Neuronal stem cell (in vitro differentiated cells): ENCODE measurements at regions not wholly inside any gene's neighbourhood (a gene's known extent, or its start where the extent isn't known, plus 50 kb on each side); places are given as distances from the start of the nearest gene placed in this dataset.

ENCODE experiments used
- DNase-seq: peaks from one replicate; pipeline ENCODE4 v3.0.0-alpha.2; 2013; ENCODE audit warnings: low spot score
- H2AFZ ChIP-seq: one replicate; pipeline ENCODE4 v1.6.1; 2013; ENCODE audit warnings: mild to moderate bottlenecking, low read length, inconsistent platforms
- H2AK5ac ChIP-seq: 2 replicates; pipeline ENCODE4 v1.6.1; 2013; ENCODE audit warnings: low read depth, mild to moderate bottlenecking, inconsistent platforms, low read length, moderate library complexity, mixed read lengths
- H2BK120ac ChIP-seq: 2 replicates; pipeline ENCODE4 v1.6.1; 2013; ENCODE audit warnings: low read depth, mild to moderate bottlenecking, inconsistent platforms, low read length, moderate library complexity, mixed read lengths
- H2BK12ac ChIP-seq: one replicate; pipeline ENCODE4 v1.6.1; 2013; ENCODE audit warnings: low read length, inconsistent platforms
- H2BK15ac ChIP-seq: 2 replicates; pipeline ENCODE4 v1.6.1; 2013; ENCODE audit warnings: mild to moderate bottlenecking, low read length, inconsistent platforms, mixed read lengths
- H2BK5ac ChIP-seq: one replicate; pipeline ENCODE4 v1.6.1; 2013; ENCODE audit warnings: inconsistent platforms, mild to moderate bottlenecking, low read length, moderate library complexity
- H3K14ac ChIP-seq: one replicate; pipeline ENCODE4 v1.6.1; 2013; ENCODE audit warnings: low read length, inconsistent platforms
- H3K18ac ChIP-seq: 2 replicates; pipeline ENCODE4 v1.6.1; 2013; ENCODE audit warnings: low read length, inconsistent platforms
- H3K23ac ChIP-seq: 2 replicates; pipeline ENCODE4 v1.6.1; 2013; ENCODE audit warnings: low read depth, mild to moderate bottlenecking, mixed read lengths, low read length, inconsistent platforms; ENCODE audit not compliant: poor library complexity
- H3K27ac ChIP-seq: replicated peaks from 3 replicates; pipeline ENCODE4 v1.5.1; 2013; ENCODE audit warnings: low read length, inconsistent platforms
- H3K27me3 ChIP-seq, 3 experiments: 2 replicates each; pipeline ENCODE4 v1.6.1; 2013; ENCODE audit warnings: low read length in 3 of 3, mild to moderate bottlenecking in 2 of 3, inconsistent platforms in 1 of 3, low read depth in 1 of 3, mixed read lengths in 1 of 3, moderate library complexity in 1 of 3; ENCODE audit not compliant: control insufficient read depth in 3 of 3, insufficient read depth in 3 of 3
- H3K36me3 ChIP-seq, 2 donors: replicated peaks in 1 of 2; 2 replicates each; pipeline ENCODE4 v1.6.1; 2013; ENCODE audit warnings: low read length in 2 of 2; ENCODE audit not compliant: control insufficient read depth in 2 of 2, insufficient read depth in 2 of 2
- H3K4ac ChIP-seq: 2 replicates; pipeline ENCODE4 v1.6.1; 2013; ENCODE audit warnings: inconsistent platforms, mild to moderate bottlenecking, low read length, moderate library complexity
- H3K4me1 ChIP-seq, 2 donors: 1 replicate in 1 of 2; 2 replicates in 1 of 2; pipeline ENCODE4 v1.6.1; 2013; ENCODE audit warnings: low read length in 2 of 2, low read depth in 1 of 2; ENCODE audit not compliant: control insufficient read depth in 2 of 2, insufficient read depth in 1 of 2
- H3K4me2 ChIP-seq: one replicate; pipeline ENCODE4 v1.6.1; 2013; ENCODE audit warnings: mild to moderate bottlenecking, low read length, inconsistent platforms; ENCODE audit not compliant: insufficient read depth, poor library complexity, severe bottlenecking
- H3K4me3 ChIP-seq, 2 donors: 2 replicates each; pipeline ENCODE4 v1.5.1; 2013; ENCODE audit warnings: low read length in 2 of 2, mild to moderate bottlenecking in 2 of 2, inconsistent platforms in 1 of 2, moderate library complexity in 1 of 2
- H3K79me1 ChIP-seq: one replicate; pipeline ENCODE4 v1.6.1; 2013; ENCODE audit warnings: low read depth, mild to moderate bottlenecking, inconsistent platforms, low read length, moderate library complexity
- H3K9ac ChIP-seq: one replicate; pipeline ENCODE4 v1.6.1; 2013; ENCODE audit warnings: mild to moderate bottlenecking, low read depth, low read length, inconsistent platforms; ENCODE audit not compliant: poor library complexity
- H3K9me3 ChIP-seq, 2 donors: replicated peaks in 1 of 2; 2 replicates each; pipeline versions ENCODE3 to v1.6.1; 2013; ENCODE audit warnings: low read length in 2 of 2, mild to moderate bottlenecking in 2 of 2, inconsistent platforms in 1 of 2, low read depth in 1 of 2, mixed read lengths in 1 of 2, moderate library complexity in 1 of 2; ENCODE audit not compliant: control insufficient read depth in 2 of 2, insufficient read depth in 1 of 2
- H4K8ac ChIP-seq: one replicate; pipeline ENCODE4 v1.6.1; 2013; ENCODE audit warnings: low read depth, mild to moderate bottlenecking, inconsistent platforms, low read length, moderate library complexity
- H4K91ac ChIP-seq: one replicate; pipeline ENCODE4 v1.6.1; 2013; ENCODE audit warnings: low read length, low read depth, mild to moderate bottlenecking, inconsistent platforms; ENCODE audit not compliant: poor library complexity
- WGBS, 2 donors: extraction: QIAGEN DNeasy Blood & Tissue Kit; methylation state at CpG; one replicate each; pipeline ENCODE4 v1.1.7; 2013; ENCODE audit warnings: missing lambda C conversion rate in 2 of 2, mixed read lengths in 1 of 2; ENCODE audit not compliant: insufficient read length in 2 of 2, insufficient replicate concordance in 1 of 2; ENCODE audit errors: extremely low coverage in 2 of 2; 5-methylcytosine and 5-hydroxymethylcytosine counted together

GRCh38 chrX:12021698-12022097 lies 116.6 kb upstream of the FRMPD4 start:
- Histone ChIP-seq H2AFZ (no peak overlapping the region), H3K27ac (no peak overlapping the region), H3K23ac (no peak overlapping the region), H3K4me3 (no peak overlapping the region), H3K4me1 (no peaks in the 10 kb centered on the region), H2BK15ac (no peak overlapping the region), H3K14ac (no peak overlapping the region), H3K9me3 (no peaks in the 10 kb centered on the region), H2AK5ac (no peak overlapping the region), H3K4me2 (no peak overlapping the region), H3K9ac (no peak overlapping the region), H3K18ac (no peak overlapping the region), H3K79me1 (no peaks in the 10 kb centered on the region), H2BK5ac (no peak overlapping the region), H2BK12ac (no peak overlapping the region), H3K27me3 (no peaks in the 10 kb centered on the region), H3K36me3 (no peaks in the 10 kb centered on the region), H4K8ac (no peak overlapping the region), H2BK120ac (no peak overlapping the region), H3K4ac (no peak overlapping the region), H4K91ac (no peak overlapping the region)
- WGBS, 2 donors, result no CpG with 5 or more reads among the region's 1 CpG
- DNase-seq, result no peak

DNA sequence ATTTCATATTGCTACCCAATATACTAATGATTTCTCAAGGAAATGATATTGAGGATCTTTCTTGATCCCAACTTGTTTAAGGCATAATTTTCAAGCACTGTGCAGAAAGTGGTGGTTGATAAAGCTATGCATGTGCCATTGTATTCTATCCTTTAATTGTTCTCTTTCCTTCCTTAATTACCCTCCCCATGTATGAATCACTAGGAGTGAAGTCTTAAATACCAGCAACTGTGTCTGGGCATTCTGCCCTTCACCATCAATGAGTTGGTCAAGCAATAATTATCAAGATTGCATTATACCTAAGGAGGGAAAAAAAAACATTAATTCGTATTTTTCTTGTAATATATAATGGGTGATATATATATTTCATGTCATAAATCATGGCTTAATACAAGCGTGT lies 111.8 kb upstream of the FRMPD4 start:
- Histone ChIP-seq H3K18ac (no peak overlapping the region), H2AK5ac (no peak overlapping the region), H2BK15ac (no peak overlapping the region), H3K27me3 (peaks cover 0 to 3% (median 0%) of the 10 kb centered on the region in 3 experiments), H3K79me1 (no peaks in the 10 kb centered on the region), H3K23ac (no peak overlapping the region), H3K4me1 (no peaks in the 10 kb centered on the region), H3K36me3 (no peaks in the 10 kb centered on the region), H3K4ac (no peak overlapping the region), H4K8ac (no peak overlapping the region), H3K14ac (no peak overlapping the region), H3K9ac (no peak overlapping the region), H3K4me3 (no peak overlapping the region), H3K27ac (no peak overlapping the region), H2BK12ac (no peak overlapping the region), H4K91ac (no peak overlapping the region), H2BK120ac (no peak overlapping the region), H2BK5ac (no peak overlapping the region), H3K9me3 (no peaks in the 10 kb centered on the region), H3K4me2 (no peak overlapping the region), H2AFZ (no peak overlapping the region)
- WGBS, 2 donors, result no CpG with 5 or more reads among the region's 2 CpGs
- DNase-seq, result no peak

- whole genome bisulfite sequencing, 2 donors, result no CpG with 5 or more reads among the region's 1 CpG
- Histone ChIP-seq H3K14ac (no peak overlapping the region), H3K27me3 (peaks cover 0 to 3% (median 0%) of the 10 kb centered on the region in 3 experiments), H2AFZ (no peak overlapping the region), H3K9ac (no peak overlapping the region), H3K4me3 (no peak overlapping the region), H4K91ac (no peak overlapping the region), H3K4ac (no peak overlapping the region), H3K4me1 (no peaks in the 10 kb centered on the region), H2AK5ac (no peak overlapping the region), H2BK5ac (no peak overlapping the region), H2BK15ac (no peak overlapping the region), H3K9me3 (no peaks in the 10 kb centered on the region), H2BK120ac (no peak overlapping the region), H2BK12ac (no peak overlapping the region), H3K79me1 (no peaks in the 10 kb centered on the region), H3K4me2 (no peak overlapping the region), H3K27ac (no peak overlapping the region), H3K36me3 (no peaks in the 10 kb centered on the region), H3K18ac (no peak overlapping the region), H3K23ac (no peak overlapping the region), H4K8ac (no peak overlapping the region)
- no peak for DNase-seq
Observed at GRCh38 chrX:12032082-12032481, 106.2 kb upstream of the FRMPD4 start.

GRCh38 chrX:12034741-12035140 lies 103.5 kb upstream of the FRMPD4 start:
- Histone ChIP-seq H3K36me3 (no peaks in the 10 kb centered on the region), H2BK15ac (no peak overlapping the region), H3K23ac (no peak overlapping the region), H3K14ac (no peak overlapping the region), H3K4me3 (no peak overlapping the region), H3K18ac (no peak overlapping the region), H3K4ac (no peak overlapping the region), H3K27me3 (no peaks in the 10 kb centered on the region), H4K8ac (no peak overlapping the region), H3K9me3 (no peaks in the 10 kb centered on the region), H3K79me1 (no peaks in the 10 kb centered on the region), H2AFZ (no peak overlapping the region), H4K91ac (no peak overlapping the region), H2BK5ac (no peak overlapping the region), H3K9ac (no peak overlapping the region), H2BK120ac (no peak overlapping the region), H3K4me2 (no peak overlapping the region), H2BK12ac (no peak overlapping the region), H3K4me1 (no peaks in the 10 kb centered on the region), H3K27ac (no peak overlapping the region), H2AK5ac (no peak overlapping the region)
- no CpG with 5 or more reads among the region's 6 CpGs for WGBS, 2 donors
- DNase-seq, result no peak
